ENCODE measurements at regions not wholly inside any gene's neighbourhood (a gene's known extent, or its start where the extent isn't known, plus 50 kb on each side); places are given as distances from the start of the nearest gene placed in this dataset.

GRCh38 chr12:24175284-24175683 lies 225.8 kb upstream of the SOX5 start:
- TF ChIP-seq, protein P1, sequence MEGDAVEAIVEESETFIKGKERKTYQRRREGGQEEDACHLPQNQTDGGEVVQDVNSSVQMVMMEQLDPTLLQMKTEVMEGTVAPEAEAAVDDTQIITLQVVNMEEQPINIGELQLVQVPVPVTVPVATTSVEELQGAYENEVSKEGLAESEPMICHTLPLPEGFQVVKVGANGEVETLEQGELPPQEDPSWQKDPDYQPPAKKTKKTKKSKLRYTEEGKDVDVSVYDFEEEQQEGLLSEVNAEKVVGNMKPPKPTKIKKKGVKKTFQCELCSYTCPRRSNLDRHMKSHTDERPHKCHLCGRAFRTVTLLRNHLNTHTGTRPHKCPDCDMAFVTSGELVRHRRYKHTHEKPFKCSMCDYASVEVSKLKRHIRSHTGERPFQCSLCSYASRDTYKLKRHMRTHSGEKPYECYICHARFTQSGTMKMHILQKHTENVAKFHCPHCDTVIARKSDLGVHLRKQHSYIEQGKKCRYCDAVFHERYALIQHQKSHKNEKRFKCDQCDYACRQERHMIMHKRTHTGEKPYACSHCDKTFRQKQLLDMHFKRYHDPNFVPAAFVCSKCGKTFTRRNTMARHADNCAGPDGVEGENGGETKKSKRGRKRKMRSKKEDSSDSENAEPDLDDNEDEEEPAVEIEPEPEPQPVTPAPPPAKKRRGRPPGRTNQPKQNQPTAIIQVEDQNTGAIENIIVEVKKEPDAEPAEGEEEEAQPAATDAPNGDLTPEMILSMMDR (IDR thresholded peaks at IDR 0.05; ENCODE audit: unreplicated experiment), result no peak
- Mint-ChIP-seq H3K9me3 (ENCODE audit: unreplicated experiment) (no peaks in the 10 kb centered on the region), H3K4me1 (ENCODE audit: unreplicated experiment) (no peaks in the 10 kb centered on the region), H3K27ac (ENCODE audit: unreplicated experiment) (no peak overlapping the region), H3K4me3 (ENCODE audit: unreplicated experiment) (no peak overlapping the region), H3K27me3 (ENCODE audit: unreplicated experiment) (no peaks in the 10 kb centered on the region), H3K36me3 (ENCODE audit: low read depth, unreplicated experiment) (no peaks in the 10 kb centered on the region)
- DNase-seq (ENCODE audit: low spot score), result no peak

DNA sequence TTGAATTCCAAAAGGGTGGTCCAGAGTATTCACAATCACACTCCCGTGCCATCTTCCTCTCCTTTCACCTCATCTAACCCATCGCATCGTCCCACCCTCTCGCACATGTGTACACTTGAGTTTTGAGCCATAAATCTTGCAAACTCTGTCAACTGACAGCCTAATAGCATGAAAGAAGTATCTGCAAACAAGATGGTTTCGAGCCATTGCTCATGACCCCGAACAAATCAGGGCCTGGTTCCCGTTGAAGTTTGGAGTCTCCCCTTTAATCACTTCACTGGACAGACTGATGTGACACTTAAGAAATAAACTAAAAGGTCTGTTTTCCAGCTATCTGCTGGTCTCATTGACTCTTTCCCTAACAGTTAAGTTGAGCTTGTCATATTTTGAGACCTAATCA lies 223.6 kb upstream of the SOX5 start:
- no peaks in the 10 kb centered on the region for H3K9me3 Mint-ChIP-seq (ENCODE audit: unreplicated experiment)
- no peaks in the 10 kb centered on the region for H3K36me3 Mint-ChIP-seq (ENCODE audit: low read depth, unreplicated experiment)
- H3K4me1 Mint-ChIP-seq (ENCODE audit: unreplicated experiment), result no peaks in the 10 kb centered on the region
- H3K27ac Mint-ChIP-seq (ENCODE audit: unreplicated experiment), result no peak overlapping the region
- DNase-seq (ENCODE audit: low spot score), result no peak
- H3K27me3 Mint-ChIP-seq (ENCODE audit: unreplicated experiment), result peaks cover 4% of the 10 kb centered on the region
- TF ChIP-seq, protein P1 (IDR thresholded peaks at IDR 0.05; ENCODE audit: unreplicated experiment), result no peak
- no peak overlapping the region for H3K4me3 Mint-ChIP-seq (ENCODE audit: unreplicated experiment)

GRCh38 chr12:24172773-24173066 lies 223.2 kb upstream of the SOX5 start:
- Mint-ChIP-seq H3K27ac (ENCODE audit: unreplicated experiment) (no peak overlapping the region), H3K9me3 (ENCODE audit: unreplicated experiment) (no peaks in the 10 kb centered on the region), H3K4me3 (ENCODE audit: unreplicated experiment) (no peak overlapping the region), H3K4me1 (ENCODE audit: unreplicated experiment) (no peaks in the 10 kb centered on the region), H3K27me3 (ENCODE audit: unreplicated experiment) (peaks cover 4% of the 10 kb centered on the region), H3K36me3 (ENCODE audit: low read depth, unreplicated experiment) (no peaks in the 10 kb centered on the region)
- DNase-seq (ENCODE audit: low spot score), result no peak
- TF ChIP-seq, protein P1 (IDR thresholded peaks at IDR 0.05; ENCODE audit: unreplicated experiment), result no peak

- Mint-ChIP-seq H3K4me1 (ENCODE audit: unreplicated experiment) (no peaks in the 10 kb centered on the region), H3K27me3 (ENCODE audit: unreplicated experiment) (peaks cover 4% of the 10 kb centered on the region), H3K36me3 (ENCODE audit: low read depth, unreplicated experiment) (no peaks in the 10 kb centered on the region), H3K4me3 (ENCODE audit: unreplicated experiment) (no peak overlapping the region), H3K27ac (ENCODE audit: unreplicated experiment) (no peak overlapping the region), H3K9me3 (ENCODE audit: unreplicated experiment) (no peaks in the 10 kb centered on the region)
- DNase-seq (ENCODE audit: low spot score), result no peak
- TF ChIP-seq, protein P1 (IDR thresholded peaks at IDR 0.05; ENCODE audit: unreplicated experiment), result no peak
These were observed 222.7 kb upstream of the SOX5 start for GRCh38 chr12:24172031-24172772.

- Mint-ChIP-seq H3K27me3 (ENCODE audit: unreplicated experiment) (peaks cover 4% of the 10 kb centered on the region), H3K9me3 (ENCODE audit: unreplicated experiment) (no peaks in the 10 kb centered on the region), H3K4me1 (ENCODE audit: unreplicated experiment) (no peaks in the 10 kb centered on the region), H3K36me3 (ENCODE audit: low read depth, unreplicated experiment) (no peaks in the 10 kb centered on the region), H3K27ac (ENCODE audit: unreplicated experiment) (no peak overlapping the region), H3K4me3 (ENCODE audit: unreplicated experiment) (no peak overlapping the region)
- TF ChIP-seq, protein P1 (IDR thresholded peaks at IDR 0.05; ENCODE audit: unreplicated experiment), result peak; percentile 28
- no peak for DNase-seq (ENCODE audit: low spot score)
These were observed 205.6 kb upstream of the SOX5 start for GRCh38 chr12:24155042-24155441.

All from endothelial cell (in vitro differentiated cells).